Bronchial epithelial cell (primary cell): ENCODE measurements at regions not wholly inside any gene's neighbourhood (a gene's known extent, or its start where the extent isn't known, plus 50 kb on each side); places are given as distances from the start of the nearest gene placed in this dataset.

Experiments used
- DNase-seq: peaks from one replicate; pipeline ENCODE4 v3.0.0-alpha.2; 2010; ENCODE audit warnings: low read depth
- FAIRE-seq: peaks from 2 replicates; lab custom pipeline; 2011; peaks lifted over from hg19 to GRCh38; lab: Jason Lieb, UNC
- H3K27me3 ChIP-seq: 2 replicates; pipeline ENCODE4 v1.5.1; 2011; ENCODE audit warnings: low read length; ENCODE audit not compliant: control insufficient read depth, insufficient read depth
- H3K36me3 ChIP-seq: 2 replicates; pipeline ENCODE4 v1.5.1; 2011; ENCODE audit warnings: low read length; ENCODE audit not compliant: control insufficient read depth, insufficient read depth
- H3K4me3 ChIP-seq: 2 replicates; pipeline ENCODE4 v1.5.1; 2011; ENCODE audit warnings: mild to moderate bottlenecking, low read depth, low read length, control low read depth
- CTCF ChIP-seq: IDR thresholded peaks from 2 replicates; pipeline ENCODE4 v1.5.1; 2011; ENCODE audit warnings: mild to moderate bottlenecking, moderate library complexity, low read length, control low read depth, inconsistent platforms; ENCODE audit not compliant: insufficient read depth, severe bottlenecking

GRCh38 chr2:176567361-176567760 is 298.1 kb downstream of the MTX2 start:
- no peak overlapping the region for H3K4me3 ChIP-seq
- DNase-seq (no peak), FAIRE-seq (no peak)
- TF ChIP-seq CTCF: no peak
- no peaks in the 10 kb centered on the region for H3K27me3 ChIP-seq
- no peaks in the 10 kb centered on the region for H3K36me3 ChIP-seq

GRCh38 chr2:176569574-176569973 is 300.3 kb downstream of the MTX2 start:
- FAIRE-seq: no peak
- no peak for TF ChIP-seq CTCF
- no peaks in the 10 kb centered on the region for H3K36me3 ChIP-seq
- no peaks in the 10 kb centered on the region for H3K27me3 ChIP-seq
- DNase-seq: no peak
- H3K4me3 ChIP-seq: no peak overlapping the region

- DNase-seq (no peak), FAIRE-seq (no peak)
- Histone ChIP-seq H3K36me3 (no peaks in the 10 kb centered on the region), H3K27me3 (no peaks in the 10 kb centered on the region), H3K4me3 (no peak overlapping the region)
- TF ChIP-seq CTCF: no peak
Measured at GRCh38 chr2:176573612-176574483, 304.6 kb downstream of the MTX2 start.

DNA sequence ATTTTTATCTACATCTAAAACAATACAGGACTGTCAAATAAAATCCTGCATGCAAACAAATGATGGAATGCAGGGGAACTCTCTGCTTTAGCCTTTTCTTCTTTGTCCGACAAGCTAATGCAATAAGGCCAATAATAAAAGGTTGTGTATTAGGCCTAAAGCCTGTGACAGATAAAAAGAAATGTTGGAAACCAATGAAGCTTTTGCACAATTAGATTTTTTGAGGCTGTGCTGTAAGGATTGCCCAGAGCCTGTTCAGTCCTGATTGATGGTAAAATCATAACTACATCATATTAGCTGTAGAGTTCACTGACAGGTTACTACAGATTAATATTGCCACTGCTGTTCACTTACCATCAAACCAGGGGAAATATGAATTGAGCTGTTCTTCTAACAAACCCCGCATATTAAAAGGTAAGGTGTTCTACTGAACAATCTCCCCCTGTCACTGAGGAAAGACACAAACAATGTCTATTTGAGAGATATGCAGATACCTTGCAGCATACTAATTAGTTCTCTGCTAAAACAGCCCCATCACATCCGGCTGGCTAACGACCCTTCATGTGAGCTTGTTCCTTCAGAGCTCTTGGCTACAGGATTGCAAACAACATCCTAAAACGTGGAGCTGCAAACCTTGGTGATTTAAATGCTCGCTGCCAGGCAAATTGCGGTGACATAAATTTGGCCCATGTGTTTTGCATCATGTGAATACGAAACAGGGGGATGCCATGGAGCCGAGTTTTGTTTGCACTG is 305.4 kb downstream of the MTX2 start:
- Histone ChIP-seq H3K27me3 (no peaks in the 10 kb centered on the region), H3K36me3 (no peaks in the 10 kb centered on the region), H3K4me3 (no peak overlapping the region)
- no peak for DNase-seq
- FAIRE-seq: no peak
- TF ChIP-seq CTCF: no peak

GRCh38 chr2:176575237-176575744 is 306.0 kb downstream of the MTX2 start:
- Histone ChIP-seq H3K4me3 (no peak overlapping the region), H3K36me3 (no peaks in the 10 kb centered on the region), H3K27me3 (no peaks in the 10 kb centered on the region)
- DNase-seq (no peak), FAIRE-seq (no peak)
- no peak for TF ChIP-seq CTCF
